ENCODE measurements at regions not wholly inside any gene's neighbourhood (a gene's known extent, or its start where the extent isn't known, plus 50 kb on each side); places are given as distances from the start of the nearest gene placed in this dataset.
"Not testable (repeated sequence)": the region's sequence is repeated elsewhere in the genome, so short reads cannot be mapped to it uniquely, and the experiment has no call there.

- not testable (repeated sequence) for DNase-seq (ENCODE audit: low spot score)
These were observed 137.4 kb downstream of the NBPF8 start for GRCh38 chr1:120552190-120552589.

GRCh38 chr1:120557605-120558302 lies 142.9 kb downstream of the NBPF8 start:
- DNase-seq (ENCODE audit: low spot score) = peak; percentile 7

GRCh38 chr1:120558303-120559060 lies 143.6 kb downstream of the NBPF8 start:
- peak; percentile 33 for DNase-seq (ENCODE audit: low spot score)

GRCh38 chr1:120561767-120562166 lies 146.9 kb downstream of the NBPF8 start:
- not testable (repeated sequence) for DNase-seq (ENCODE audit: low spot score)

- not testable (repeated sequence) for DNase-seq (ENCODE audit: low spot score)
These were observed 150.6 kb downstream of the NBPF8 start for GRCh38 chr1:120565396-120565795.

GRCh38 chr1:120567620-120568019 lies 152.8 kb downstream of the NBPF8 start:
- DNase-seq (ENCODE audit: low spot score) = not testable (repeated sequence)

- not testable (repeated sequence) for DNase-seq (ENCODE audit: low spot score)
These were observed 148.5 kb upstream of the NBPF26 start for GRCh38 chr1:120575201-120575600.

GRCh38 chr1:120582135-120582534 lies 141.6 kb upstream of the NBPF26 start:
- DNase-seq (ENCODE audit: low spot score) = not testable (repeated sequence)

GRCh38 chr1:120586053-120586452 lies 137.7 kb upstream of the NBPF26 start:
- DNase-seq (ENCODE audit: low spot score) = not testable (repeated sequence)

- not testable (repeated sequence) for DNase-seq (ENCODE audit: low spot score)
These were observed 134.9 kb upstream of the NBPF26 start for GRCh38 chr1:120588811-120589210.

GRCh38 chr1:120591774-120592173 lies 132.0 kb upstream of the NBPF26 start:
- not testable (repeated sequence) for DNase-seq (ENCODE audit: low spot score)

- not testable (repeated sequence) for DNase-seq (ENCODE audit: low spot score)
These were observed 130.8 kb upstream of the NBPF26 start for GRCh38 chr1:120592943-120593342.

GRCh38 chr1:120593648-120594047 lies 130.1 kb upstream of the NBPF26 start:
- not testable (repeated sequence) for DNase-seq (ENCODE audit: low spot score)

GRCh38 chr1:120598331-120598951 lies 125.3 kb upstream of the NBPF26 start:
- DNase-seq (ENCODE audit: low spot score) = not testable (repeated sequence)

- not testable (repeated sequence) for DNase-seq (ENCODE audit: low spot score)
These were observed 124.2 kb upstream of the NBPF26 start for GRCh38 chr1:120599511-120599910.

GRCh38 chr1:120600442-120601041 lies 123.2 kb upstream of the NBPF26 start:
- not testable (repeated sequence) for DNase-seq (ENCODE audit: low spot score)

- not testable (repeated sequence) for DNase-seq (ENCODE audit: low spot score)
These were observed 115.9 kb upstream of the NBPF26 start for GRCh38 chr1:120607882-120608281.

GRCh38 chr1:120608314-120609014 lies 115.3 kb upstream of the NBPF26 start:
- not testable (repeated sequence) for DNase-seq (ENCODE audit: low spot score)

GRCh38 chr1:120609015-120609573 lies 114.7 kb upstream of the NBPF26 start:
- DNase-seq (ENCODE audit: low spot score) = not testable (repeated sequence)

GRCh38 chr1:120609834-120610233 lies 113.9 kb upstream of the NBPF26 start:
- DNase-seq (ENCODE audit: low spot score) = not testable (repeated sequence)

- DNase-seq (ENCODE audit: low spot score) = not testable (repeated sequence)
These were observed 108.7 kb upstream of the NBPF26 start for GRCh38 chr1:120614931-120615639.
